Right atrium auricular region (tissue), 2 donors: ENCODE measurements at regions not wholly inside any gene's neighbourhood (a gene's known extent, or its start where the extent isn't known, plus 50 kb on each side); places are given as distances from the start of the nearest gene placed in this dataset.

Source experiments
- DNase-seq: peaks from one replicate; pipeline ENCODE4 v3.0.0-alpha.2; 2019; ENCODE audit warnings: low spot score
- H3K27ac ChIP-seq, 2 donors: fragments of 200-600 bp; sonication (generic); 1 replicate in 1 of 2; 2 replicates in 1 of 2; pipeline ENCODE4 v1.5.1; 2016 to 2019
- H3K27me3 ChIP-seq, 2 donors: fragments of 200-600 bp; sonication (generic); one replicate each; pipeline versions ENCODE4 v1.5.1 to v1.6.0; 2017 to 2019
- H3K36me3 ChIP-seq: fragments of 200-600 bp; sonication (generic); one replicate; pipeline ENCODE4 v1.5.1; 2016
- H3K4me1 ChIP-seq, 2 donors: fragments of 200-600 bp; sonication (generic); one replicate each; pipeline versions ENCODE4 v1.5.1 to v1.6.0; 2017 to 2019
- H3K4me3 ChIP-seq, 2 donors: fragments of 200-600 bp; sonication (generic); 1 replicate in 1 of 2; 2 replicates in 1 of 2; pipeline ENCODE4 v1.5.1; 2017 to 2019; ENCODE audit warnings: mild to moderate bottlenecking in 1 of 2, moderate library complexity in 1 of 2
- H3K9me3 ChIP-seq, 2 donors: fragments of 200-600 bp; sonication (generic); one replicate each; pipeline ENCODE4 v1.5.1; 2019
- CTCF ChIP-seq, 2 donors: fragments of 200-600 bp; sonication (generic); IDR thresholded peaks; one replicate each; pipeline ENCODE4 v1.5.1; 2019; ENCODE audit warnings: antibody characterized with exemption in 2 of 2

- no peaks in the 10 kb centered on the region for H3K27me3 ChIP-seq
- no peak overlapping the region for H3K27ac ChIP-seq
- H3K36me3 ChIP-seq: no peaks in the 10 kb centered on the region
- H3K9me3 ChIP-seq: no peaks in the 10 kb centered on the region
- no peak for DNase-seq
- no peaks in the 10 kb centered on the region for H3K4me1 ChIP-seq
- TF ChIP-seq CTCF (IDR thresholded peaks at IDR 0.05): no peak
- no peak overlapping the region for H3K4me3 ChIP-seq
Observed at GRCh38 chr9:75582870-75583269, 307.6 kb upstream of the PCSK5 start.

- no peaks in the 10 kb centered on the region for H3K9me3 ChIP-seq
- H3K4me1 ChIP-seq: no peaks in the 10 kb centered on the region
- peak in 1 of 2 donors; percentile 31 for TF ChIP-seq CTCF (IDR thresholded peaks at IDR 0.05)
- H3K4me3 ChIP-seq: no peak overlapping the region
- DNase-seq: no peak
- H3K36me3 ChIP-seq: no peaks in the 10 kb centered on the region
- H3K27me3 ChIP-seq: no peaks in the 10 kb centered on the region
- no peak overlapping the region for H3K27ac ChIP-seq
Observed at GRCh38 chr9:75588808-75589207, 301.7 kb upstream of the PCSK5 start.

GRCh38 chr9:75589497-75589896 lies 301.0 kb upstream of the PCSK5 start:
- no peak for DNase-seq
- no peak for TF ChIP-seq CTCF (IDR thresholded peaks at IDR 0.05)

GRCh38 chr9:75591972-75592371 lies 298.5 kb upstream of the PCSK5 start:
- Histone ChIP-seq H3K4me3 (no peak overlapping the region), H3K4me1 (no peaks in the 10 kb centered on the region), H3K9me3 (no peaks in the 10 kb centered on the region), H3K36me3 (no peaks in the 10 kb centered on the region), H3K27ac (no peak overlapping the region), H3K27me3 (no peaks in the 10 kb centered on the region)
- no peak for DNase-seq
- TF ChIP-seq CTCF (IDR thresholded peaks at IDR 0.05): no peak

More at GRCh38 chr9:75589497-75589896, 301.0 kb upstream of the PCSK5 start:
- Histone ChIP-seq H3K4me1 (no peaks in the 10 kb centered on the region), H3K36me3 (no peaks in the 10 kb centered on the region), H3K9me3 (no peaks in the 10 kb centered on the region), H3K4me3 (no peak overlapping the region), H3K27ac (no peak overlapping the region), H3K27me3 (no peaks in the 10 kb centered on the region)

GRCh38 chr9:75592586-75592985 lies 297.9 kb upstream of the PCSK5 start:
- Histone ChIP-seq H3K27me3 (no peaks in the 10 kb centered on the region), H3K9me3 (no peaks in the 10 kb centered on the region), H3K4me1 (no peaks in the 10 kb centered on the region), H3K4me3 (no peak overlapping the region), H3K36me3 (no peaks in the 10 kb centered on the region), H3K27ac (no peak overlapping the region)
- TF ChIP-seq CTCF (IDR thresholded peaks at IDR 0.05): no peak
- no peak for DNase-seq

- H3K4me3 ChIP-seq: no peak overlapping the region
Observed at GRCh38 chr9:75593920-75594319, 296.6 kb upstream of the PCSK5 start.

More at GRCh38 chr9:75593920-75594319, 296.6 kb upstream of the PCSK5 start:
- no peaks in the 10 kb centered on the region for H3K36me3 ChIP-seq
- H3K9me3 ChIP-seq: no peaks in the 10 kb centered on the region
- H3K4me1 ChIP-seq: no peaks in the 10 kb centered on the region
- DNase-seq: no peak
- H3K27ac ChIP-seq: no peak overlapping the region
- no peaks in the 10 kb centered on the region for H3K27me3 ChIP-seq
- TF ChIP-seq CTCF (IDR thresholded peaks at IDR 0.05): no peak
